HG02943 (cell line): ENCODE measurements at regions not wholly inside any gene's neighbourhood (a gene's known extent, or its start where the extent isn't known, plus 50 kb on each side); places are given as distances from the start of the nearest gene placed in this dataset.
"Not testable (repeated sequence)": the region's sequence is repeated elsewhere in the genome, so short reads cannot be mapped to it uniquely, and the experiment has no call there.

ENCODE experiments used
- ATAC-seq: cut with Tn5 transposase; IDR thresholded peaks from one replicate; pipeline ENCODE4 v1.9.1; 2021; ENCODE audit warnings: mild to moderate bottlenecking, low read depth, moderate library complexity; ENCODE audit not compliant: unreplicated experiment

DNA sequence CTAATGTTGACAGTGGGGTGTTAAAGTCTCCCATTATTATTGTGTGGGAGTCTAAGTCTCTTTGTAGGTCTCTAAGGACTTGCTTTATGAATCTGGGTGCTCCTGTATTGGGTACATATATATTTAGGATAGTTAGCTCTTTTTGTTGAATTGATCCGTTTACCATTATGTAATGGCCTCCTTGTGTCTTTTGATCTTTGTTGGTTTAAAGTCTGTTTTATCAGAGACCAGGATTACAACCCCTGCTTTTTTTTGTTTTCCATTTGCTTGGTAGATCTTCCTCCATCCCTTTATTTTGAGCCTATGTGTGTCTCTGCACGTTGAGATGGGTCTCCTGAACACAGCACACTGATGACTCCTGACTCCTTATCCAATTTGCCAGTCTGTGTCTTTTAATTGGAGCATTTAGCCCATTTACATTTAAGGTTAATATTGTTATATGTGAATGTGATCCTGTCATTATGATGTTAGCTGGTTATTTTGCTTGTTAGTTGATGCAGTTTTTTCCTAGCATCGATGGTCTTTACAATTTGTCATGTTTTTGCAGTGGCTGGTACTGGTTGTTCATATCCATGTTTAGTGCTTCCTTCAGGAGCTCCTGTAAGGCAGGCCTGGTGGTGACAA, 188.9 kb downstream of the TTC6 start:
- ATAC-seq, result not testable (repeated sequence)

DNA sequence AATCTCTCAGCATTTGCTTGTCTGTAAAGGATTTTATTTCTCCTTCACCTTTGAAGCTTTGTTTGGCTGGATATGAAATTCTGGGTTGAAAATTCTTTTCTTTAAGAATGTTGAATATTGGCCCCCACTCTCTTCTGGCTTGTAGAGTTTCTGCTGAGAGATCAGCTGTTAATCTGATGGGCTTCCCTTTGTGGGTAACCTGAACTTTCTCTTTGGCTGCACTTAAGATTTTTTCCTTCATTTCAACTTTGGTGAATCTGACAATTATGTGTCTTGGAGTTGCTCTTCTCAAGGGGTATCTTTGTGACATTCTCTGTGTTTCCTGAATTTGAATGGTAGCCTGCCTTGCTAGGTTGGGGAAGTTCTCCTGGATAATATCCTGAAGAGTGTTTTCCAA, 189.4 kb downstream of the TTC6 start:
- not testable (repeated sequence) for ATAC-seq

- ATAC-seq, result not testable (repeated sequence)
These were observed 189.9 kb downstream of the TTC6 start for GRCh38 chr14:37785298-37785697.

DNA sequence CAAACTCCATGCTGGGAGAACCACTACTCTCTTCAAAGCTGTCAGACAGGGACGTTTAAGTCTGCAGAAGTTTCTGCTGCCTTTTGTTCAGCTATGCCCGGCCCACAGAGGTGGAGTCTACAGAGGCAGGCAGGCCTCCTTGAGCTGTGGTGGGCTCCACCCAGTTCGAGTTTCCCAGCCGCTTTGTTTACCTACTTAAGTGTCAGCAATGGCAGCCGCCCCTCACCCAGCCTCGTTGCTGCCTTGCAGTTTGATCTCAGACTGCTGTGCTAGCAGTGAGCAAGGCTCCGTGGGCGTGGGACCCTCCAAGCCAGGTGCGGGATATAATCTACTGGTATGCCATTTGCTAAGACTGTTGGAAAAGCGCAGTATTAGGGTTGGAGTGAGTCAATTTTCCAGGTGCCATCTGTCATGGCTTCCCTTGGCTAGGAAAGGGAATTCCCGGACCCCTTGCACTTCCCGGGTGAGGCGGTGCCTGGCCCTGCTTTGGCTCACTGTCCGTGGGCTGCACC, 190.7 kb downstream of the TTC6 start:
- not testable (repeated sequence) for ATAC-seq

GRCh38 chr14:37787879-37788494, 192.6 kb downstream of the TTC6 start:
- no peak for ATAC-seq

DNA sequence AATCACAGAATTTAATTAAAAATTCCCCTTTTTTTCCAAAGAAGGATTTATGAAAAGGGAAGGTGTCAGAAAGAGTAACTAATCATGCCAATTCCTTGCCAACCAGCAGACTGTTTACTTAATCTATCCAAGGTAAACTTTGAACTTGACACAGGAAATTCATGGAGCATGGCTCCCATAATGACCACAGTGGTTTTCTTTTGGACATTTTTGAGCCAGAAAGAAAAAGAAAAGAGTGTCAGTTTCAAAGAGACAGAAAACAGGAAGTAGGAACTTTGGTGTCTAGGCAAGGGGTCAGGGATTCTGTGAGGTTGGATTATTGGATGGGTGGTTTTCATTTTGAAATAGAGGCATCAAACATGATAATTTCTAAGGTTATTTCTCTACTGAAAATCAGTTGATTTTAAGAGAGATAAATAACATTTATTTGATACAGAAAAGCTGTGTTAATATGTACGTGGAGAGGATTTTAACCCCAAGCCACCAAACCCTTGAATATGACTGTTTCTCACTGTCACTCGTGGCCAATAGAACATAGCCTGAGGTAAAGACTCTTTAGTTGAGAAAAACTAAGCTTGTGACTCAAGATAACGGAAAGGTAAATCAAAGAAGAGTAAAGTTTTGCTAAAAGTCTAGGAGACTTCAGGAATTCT, 196.1 kb downstream of the TTC6 start:
- no peak for ATAC-seq

GRCh38 chr14:37792124-37792523, 196.7 kb downstream of the TTC6 start:
- ATAC-seq, result no peak

GRCh38 chr14:37796703-37797416, 201.4 kb downstream of the TTC6 start:
- no peak for ATAC-seq

GRCh38 chr14:37797675-37798074, 202.2 kb downstream of the TTC6 start:
- no peak for ATAC-seq

DNA sequence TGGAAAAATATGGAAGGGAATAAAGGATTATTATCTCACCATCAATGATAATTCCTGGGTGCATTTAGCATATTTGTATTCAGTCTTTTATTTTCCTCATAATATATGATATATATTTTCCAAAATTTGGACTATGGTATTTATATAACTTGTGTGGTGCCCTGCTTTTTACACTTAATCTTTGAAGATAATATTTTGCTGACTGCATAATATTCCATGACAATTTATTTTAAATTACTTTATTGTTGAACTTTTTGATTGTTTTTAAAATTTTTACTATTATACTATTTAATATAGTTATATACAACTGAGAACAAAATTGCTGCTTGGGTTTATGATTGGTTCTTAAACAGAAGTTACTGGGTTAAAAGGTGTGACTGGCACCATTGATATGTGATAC, 212.3 kb downstream of the TTC6 start:
- no peak for ATAC-seq

DNA sequence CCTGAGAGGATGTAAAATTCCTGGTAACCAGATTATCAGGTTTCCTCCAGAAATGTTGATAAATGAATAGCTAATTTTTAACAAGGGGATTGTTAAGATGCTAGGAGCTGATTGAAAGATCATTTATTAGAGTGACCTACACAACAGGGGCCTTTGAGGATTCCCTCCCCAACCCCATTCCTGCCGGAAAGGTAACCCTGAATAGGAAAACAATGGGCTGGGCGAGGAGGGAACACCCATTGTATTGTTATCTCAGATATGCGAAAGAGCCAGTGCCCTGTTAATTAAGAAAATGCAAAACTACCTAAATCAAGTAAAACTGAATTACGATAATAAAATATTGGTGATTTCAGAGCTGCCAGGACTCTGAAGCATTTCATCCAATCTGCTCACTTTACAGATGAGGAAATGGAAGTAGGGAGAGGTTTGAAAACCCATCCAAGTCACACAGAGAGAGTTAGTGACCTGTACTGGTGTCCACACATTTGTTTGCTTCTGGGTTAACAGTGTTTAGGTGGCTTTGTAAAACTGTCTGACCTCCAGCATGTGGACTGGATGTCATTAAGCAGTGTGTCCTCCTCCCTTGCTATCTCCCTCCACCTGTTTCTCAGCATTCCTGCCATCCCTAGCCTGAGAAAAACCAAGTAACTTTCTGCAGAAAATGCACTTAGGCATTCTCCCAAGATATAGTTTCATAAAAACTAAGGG, 214.8 kb downstream of the TTC6 start:
- no peak for ATAC-seq

DNA sequence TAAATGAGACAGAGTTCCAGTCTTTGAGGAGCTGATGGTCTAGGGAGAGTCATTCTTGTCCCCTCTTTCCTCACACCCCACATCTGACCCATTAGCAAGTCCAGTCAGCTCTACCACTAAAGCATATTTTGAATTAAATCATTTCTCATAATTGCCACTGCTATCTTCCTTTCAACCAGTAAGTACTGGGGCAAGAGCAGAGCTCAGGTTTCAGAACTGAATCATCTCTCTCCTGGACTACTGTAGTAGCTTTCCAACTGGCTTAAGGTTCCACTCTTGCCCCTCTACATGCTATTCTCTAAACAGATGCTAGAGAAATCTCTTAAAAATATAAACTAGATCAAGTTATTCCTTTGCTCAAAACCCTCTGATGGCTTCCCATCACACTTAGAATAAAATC, 218.3 kb downstream of the TTC6 start:
- ATAC-seq, result no peak

GRCh38 chr14:37816135-37816534, 220.7 kb downstream of the TTC6 start:
- ATAC-seq, result no peak

- ATAC-seq, result no peak
These were observed 221.4 kb downstream of the TTC6 start for GRCh38 chr14:37816743-37817295.

DNA sequence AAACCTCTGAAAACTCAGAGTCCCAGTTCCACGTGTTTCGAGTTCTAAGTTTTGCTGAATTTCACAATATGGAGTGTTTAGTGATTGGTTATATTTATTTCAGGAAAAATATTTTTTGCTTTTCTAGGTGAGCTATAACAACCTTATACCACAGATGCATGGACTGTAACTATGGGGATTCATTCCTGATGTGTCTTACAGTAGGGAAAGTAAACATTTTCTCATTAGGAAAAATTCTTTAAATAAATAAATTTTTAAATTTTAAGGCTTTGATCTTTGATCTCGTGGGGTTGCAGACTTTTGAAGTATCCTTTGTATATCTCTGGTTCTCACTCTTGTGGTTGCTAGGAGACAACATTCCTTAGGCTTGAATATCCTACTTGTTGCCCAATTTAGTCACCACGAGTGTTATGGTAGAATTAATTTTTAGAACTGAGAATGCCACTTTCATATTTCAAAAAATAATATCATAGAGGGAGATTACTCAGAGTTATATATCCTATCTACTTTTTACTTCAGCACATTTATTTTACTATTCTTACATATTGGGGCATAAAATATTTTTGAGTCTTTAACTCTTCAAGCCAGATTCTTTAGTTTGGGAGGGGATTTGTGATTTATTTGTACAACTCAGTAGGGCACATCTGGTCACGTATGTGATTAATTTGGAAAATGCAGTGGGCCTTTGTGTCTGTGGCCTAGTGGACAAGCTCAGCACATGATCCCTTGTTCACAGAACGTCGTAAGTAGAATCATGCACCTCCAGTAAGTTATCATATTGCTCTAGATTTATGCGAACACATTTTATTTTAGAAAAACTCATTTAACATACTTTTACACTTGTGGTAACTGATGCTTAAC, 224.0 kb downstream of the TTC6 start:
- no peak for ATAC-seq

- ATAC-seq, result not testable (repeated sequence)
These were observed 225.4 kb downstream of the TTC6 start for GRCh38 chr14:37820810-37821209.

- ATAC-seq, result no peak
These were observed 229.7 kb downstream of the TTC6 start for GRCh38 chr14:37824939-37825712.

DNA sequence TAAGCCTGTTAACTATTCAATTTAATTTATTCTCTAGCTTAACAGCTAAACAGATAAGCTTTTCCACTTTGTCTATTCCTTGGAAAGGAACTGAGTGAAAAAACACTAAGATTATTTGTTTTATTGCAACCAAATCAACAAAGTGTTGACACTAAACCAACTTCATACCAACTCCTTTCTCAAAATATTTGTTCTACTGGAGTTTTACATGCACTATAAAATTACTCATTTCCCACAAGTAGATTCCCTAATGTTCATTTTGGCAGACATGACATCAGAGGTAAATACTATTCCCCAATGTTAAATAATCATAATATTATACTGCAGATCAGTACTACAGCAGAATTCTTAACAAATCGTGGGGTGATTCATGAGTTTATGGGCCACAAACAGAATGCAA, 231.4 kb downstream of the TTC6 start:
- ATAC-seq, result no peak

- ATAC-seq, result no peak
These were observed 234.8 kb downstream of the TTC6 start for GRCh38 chr14:37830271-37830670.
